PFSK-1 (cell line): ENCODE measurements at regions not wholly inside any gene's neighbourhood (a gene's known extent, or its start where the extent isn't known, plus 50 kb on each side); places are given as distances from the start of the nearest gene placed in this dataset.

Experiments used
- FOXP2 ChIP-seq: optimal IDR thresholded peaks from 2 replicates; pipeline ENCODE3; 2011; ENCODE audit warnings: borderline replicate concordance, control low read depth, inconsistent platforms; ENCODE audit not compliant: insufficient read depth; ENCODE audit errors: extremely low read length, extremely low read depth
- POLR2AphosphoS5 ChIP-seq: IDR thresholded peaks from 2 replicates; pipeline ENCODE4 v1.6.1; 2012; ENCODE audit warnings: low read depth, mild to moderate bottlenecking, control low read depth, low read length, moderate library complexity
- SIN3A ChIP-seq: IDR thresholded peaks from 2 replicates; pipeline ENCODE4 v1.6.1; 2012; ENCODE audit warnings: mild to moderate bottlenecking, low read length, moderate library complexity, borderline replicate concordance; ENCODE audit not compliant: insufficient read depth
- TAF1 ChIP-seq: IDR thresholded peaks from 2 replicates; pipeline ENCODE4 v1.6.1; 2012; ENCODE audit warnings: low read length, control low read depth, borderline replicate concordance; ENCODE audit not compliant: insufficient read depth
- TF ChIP-seq, protein P1 (sequence below), 2 experiments: IDR thresholded peaks; 2 replicates each; pipeline versions ENCODE4 v1.6.1 to v1.8.0; 2011 to 2012; ENCODE audit warnings: low read depth in 2 of 2, low read length in 2 of 2, control low read depth in 1 of 2, inconsistent platforms in 1 of 2, mild to moderate bottlenecking in 1 of 2, moderate library complexity in 1 of 2; ENCODE audit not compliant: insufficient read depth in 1 of 2

DNA sequence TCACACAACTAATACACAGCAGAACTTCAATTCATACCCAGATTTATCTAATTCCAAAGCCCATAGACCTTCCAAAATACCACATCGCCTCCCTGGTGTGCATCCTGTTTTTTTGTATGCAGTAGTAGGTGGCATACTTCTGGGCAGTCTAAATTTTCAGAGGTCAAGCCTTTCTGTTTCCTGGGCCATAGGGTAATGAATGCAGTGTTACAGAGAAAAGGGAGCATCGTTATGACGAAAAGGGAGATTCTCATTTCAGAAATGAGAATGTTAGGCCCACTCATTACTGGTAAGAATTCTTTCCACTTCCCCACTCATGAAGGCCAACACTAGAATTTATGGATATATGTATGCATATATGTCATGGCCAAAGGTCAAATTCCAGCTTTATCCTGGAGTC is 267.8 kb upstream of the ASIC2 start:
- TF ChIP-seq, protein P1, sequence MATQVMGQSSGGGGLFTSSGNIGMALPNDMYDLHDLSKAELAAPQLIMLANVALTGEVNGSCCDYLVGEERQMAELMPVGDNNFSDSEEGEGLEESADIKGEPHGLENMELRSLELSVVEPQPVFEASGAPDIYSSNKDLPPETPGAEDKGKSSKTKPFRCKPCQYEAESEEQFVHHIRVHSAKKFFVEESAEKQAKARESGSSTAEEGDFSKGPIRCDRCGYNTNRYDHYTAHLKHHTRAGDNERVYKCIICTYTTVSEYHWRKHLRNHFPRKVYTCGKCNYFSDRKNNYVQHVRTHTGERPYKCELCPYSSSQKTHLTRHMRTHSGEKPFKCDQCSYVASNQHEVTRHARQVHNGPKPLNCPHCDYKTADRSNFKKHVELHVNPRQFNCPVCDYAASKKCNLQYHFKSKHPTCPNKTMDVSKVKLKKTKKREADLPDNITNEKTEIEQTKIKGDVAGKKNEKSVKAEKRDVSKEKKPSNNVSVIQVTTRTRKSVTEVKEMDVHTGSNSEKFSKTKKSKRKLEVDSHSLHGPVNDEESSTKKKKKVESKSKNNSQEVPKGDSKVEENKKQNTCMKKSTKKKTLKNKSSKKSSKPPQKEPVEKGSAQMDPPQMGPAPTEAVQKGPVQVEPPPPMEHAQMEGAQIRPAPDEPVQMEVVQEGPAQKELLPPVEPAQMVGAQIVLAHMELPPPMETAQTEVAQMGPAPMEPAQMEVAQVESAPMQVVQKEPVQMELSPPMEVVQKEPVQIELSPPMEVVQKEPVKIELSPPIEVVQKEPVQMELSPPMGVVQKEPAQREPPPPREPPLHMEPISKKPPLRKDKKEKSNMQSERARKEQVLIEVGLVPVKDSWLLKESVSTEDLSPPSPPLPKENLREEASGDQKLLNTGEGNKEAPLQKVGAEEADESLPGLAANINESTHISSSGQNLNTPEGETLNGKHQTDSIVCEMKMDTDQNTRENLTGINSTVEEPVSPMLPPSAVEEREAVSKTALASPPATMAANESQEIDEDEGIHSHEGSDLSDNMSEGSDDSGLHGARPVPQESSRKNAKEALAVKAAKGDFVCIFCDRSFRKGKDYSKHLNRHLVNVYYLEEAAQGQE (IDR thresholded peaks at IDR 0.05; ENCODE audit: insufficient read depth in 1 of 2, low read depth in 2 of 2, low read length in 2 of 2) = no peak
- TF ChIP-seq SIN3A (no peak), TAF1 (no peak), FOXP2 (no peak), POLR2AphosphoS5 (no peak)

DNA sequence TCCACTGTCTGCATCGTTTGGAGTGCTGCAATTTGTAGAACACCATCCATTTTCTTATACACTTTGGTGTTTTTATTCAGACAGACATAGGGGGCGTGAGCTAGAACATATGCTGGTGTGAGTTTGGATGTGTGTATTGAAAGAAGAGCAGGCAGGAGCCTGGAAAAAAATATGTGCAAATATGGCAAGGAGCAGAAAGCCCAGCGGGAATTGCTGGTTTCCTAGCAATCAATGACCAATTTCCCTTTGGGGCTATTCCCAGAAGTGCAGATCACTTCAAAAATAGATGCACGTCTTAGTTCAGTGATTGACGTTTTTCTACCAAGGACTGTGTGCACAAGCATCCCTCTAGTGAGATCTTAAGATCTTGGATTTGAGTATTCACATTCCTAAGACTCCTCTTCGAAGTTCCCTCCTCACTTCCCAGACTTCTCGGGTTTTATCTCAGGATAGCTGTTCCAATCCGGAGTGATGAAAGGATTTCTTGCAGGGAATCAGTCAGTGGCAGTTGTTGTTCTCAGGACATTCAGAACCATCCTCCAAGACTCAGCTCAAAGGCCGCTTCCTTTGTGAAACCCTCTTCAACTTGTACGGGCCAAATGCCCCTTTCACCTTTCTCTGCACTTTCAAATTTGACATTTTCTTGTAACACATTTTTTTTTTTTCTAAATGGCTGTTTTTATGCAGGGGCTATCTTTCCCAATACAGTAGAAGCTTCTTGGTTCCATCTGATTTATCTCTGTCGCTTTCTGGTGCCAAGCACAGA is 268.7 kb upstream of the ASIC2 start:
- TF ChIP-seq TAF1 (no peak), FOXP2 (no peak), SIN3A (no peak), POLR2AphosphoS5 (no peak)
- TF ChIP-seq, protein P1 (IDR thresholded peaks at IDR 0.05; ENCODE audit: insufficient read depth in 1 of 2, low read depth in 2 of 2, low read length in 2 of 2) = no peak

DNA sequence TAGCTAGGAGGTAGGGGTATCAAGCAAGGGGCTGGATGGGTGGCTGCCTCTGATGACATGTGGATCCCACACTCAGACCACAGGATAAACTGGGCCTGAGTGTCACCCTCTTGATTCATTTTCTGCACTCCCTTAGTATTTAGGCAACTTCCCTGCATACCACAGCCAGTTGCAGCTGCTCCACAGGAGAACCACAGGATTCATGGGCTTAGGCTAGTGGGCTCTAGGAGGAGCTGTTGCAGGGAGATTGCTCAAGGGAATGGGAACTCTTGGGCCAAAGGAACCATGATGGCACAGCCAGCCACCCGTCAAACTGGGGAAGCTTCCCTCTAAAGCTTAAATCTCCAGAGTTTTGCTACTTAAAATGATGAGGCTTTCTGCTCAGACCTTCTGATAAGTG is 269.7 kb upstream of the ASIC2 start:
- TF ChIP-seq SIN3A (no peak), FOXP2 (no peak), TAF1 (no peak), POLR2AphosphoS5 (no peak)
- TF ChIP-seq, protein P1 (IDR thresholded peaks at IDR 0.05; ENCODE audit: insufficient read depth in 1 of 2, low read depth in 2 of 2, low read length in 2 of 2) = no peak

DNA sequence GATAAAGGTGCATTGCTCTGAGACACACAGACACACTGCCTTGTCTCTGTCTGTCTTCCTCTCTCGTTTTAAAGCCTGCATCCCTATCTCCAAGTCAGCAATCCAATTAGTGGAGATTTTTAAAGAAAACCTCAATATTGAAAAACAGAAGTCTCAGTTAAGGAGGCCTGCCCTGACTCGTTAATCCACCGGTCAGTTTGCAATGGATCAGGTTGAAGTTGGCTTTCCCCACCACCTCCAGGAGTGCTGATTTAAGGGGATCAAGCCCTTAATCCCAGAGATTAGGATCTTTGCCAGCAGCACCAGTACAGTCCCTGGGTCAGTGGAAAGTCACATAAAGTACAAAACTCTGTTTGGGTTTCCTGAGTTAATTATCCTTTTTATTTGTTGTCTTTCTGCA is 271.1 kb upstream of the ASIC2 start:
- no peak for TF ChIP-seq SIN3A
- TF ChIP-seq POLR2AphosphoS5 = no peak
- TF ChIP-seq, protein P1 (IDR thresholded peaks at IDR 0.05; ENCODE audit: insufficient read depth in 1 of 2, low read depth in 2 of 2, low read length in 2 of 2) = no peak
- TF ChIP-seq TAF1 = no peak
- TF ChIP-seq FOXP2 = no peak

DNA sequence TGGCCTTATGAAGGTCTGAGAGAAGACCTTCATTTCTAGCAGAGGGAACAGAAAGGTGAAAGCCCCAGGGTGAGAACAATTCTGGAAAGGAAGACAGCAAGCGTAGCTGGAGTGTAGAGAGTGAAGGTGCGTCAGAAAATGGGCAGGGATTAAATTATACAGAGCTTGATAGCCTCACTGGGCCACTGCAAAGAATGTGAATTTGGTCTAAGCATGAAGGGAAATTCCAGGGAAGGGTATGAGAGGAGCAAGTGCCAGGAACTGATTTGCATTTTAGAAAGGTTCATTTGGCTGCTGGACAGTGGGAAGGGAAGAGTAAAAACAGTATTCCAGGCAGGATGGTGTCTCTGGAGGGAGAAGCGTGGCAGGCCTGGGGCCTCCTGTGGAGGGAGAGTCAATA is 274.1 kb upstream of the ASIC2 start:
- TF ChIP-seq FOXP2 (no peak), SIN3A (no peak), TAF1 (no peak), POLR2AphosphoS5 (no peak)
- TF ChIP-seq, protein P1 (IDR thresholded peaks at IDR 0.05; ENCODE audit: insufficient read depth in 1 of 2, low read depth in 2 of 2, low read length in 2 of 2) = no peak
